ENCODE measurements at regions not wholly inside any gene's neighbourhood (a gene's known extent, or its start where the extent isn't known, plus 50 kb on each side); places are given as distances from the start of the nearest gene placed in this dataset.

DNA sequence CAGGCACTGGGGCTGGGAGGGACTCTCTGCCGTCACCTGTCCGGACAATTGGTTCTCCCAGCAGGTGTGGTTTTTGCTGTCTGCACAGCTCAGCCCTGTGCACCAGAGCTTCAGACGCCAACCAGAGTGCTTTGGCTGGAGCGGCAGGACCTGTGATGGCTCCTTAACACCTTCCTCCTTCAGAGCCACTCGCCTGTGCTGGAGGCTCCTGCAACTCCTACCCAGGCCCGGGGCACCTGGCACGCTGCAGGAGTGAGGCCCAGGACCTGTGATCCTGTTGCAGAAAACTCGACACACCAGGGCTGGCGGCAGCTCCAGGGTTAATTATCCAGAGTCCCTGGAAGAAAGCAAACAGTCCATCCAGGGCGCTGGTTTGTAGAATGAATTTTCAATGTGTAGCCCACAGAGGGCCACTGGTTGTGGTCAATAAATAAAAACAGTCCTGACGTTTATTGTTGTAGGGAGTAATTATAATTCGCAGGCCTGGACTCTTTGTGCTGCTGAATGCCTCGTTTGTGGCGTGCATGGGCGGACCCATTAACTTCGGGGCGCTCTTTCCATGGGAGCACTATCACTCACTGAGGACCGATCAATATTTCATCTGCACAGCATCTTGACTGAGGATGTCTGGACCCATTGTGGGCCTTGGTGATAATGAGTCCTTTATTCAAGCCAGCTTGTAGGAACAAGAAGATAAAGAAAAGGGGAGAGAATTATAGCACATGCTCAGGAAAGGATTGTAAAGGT is 339.7 kb upstream of the IRX4 start:
- DNase-seq = no peak

DNA sequence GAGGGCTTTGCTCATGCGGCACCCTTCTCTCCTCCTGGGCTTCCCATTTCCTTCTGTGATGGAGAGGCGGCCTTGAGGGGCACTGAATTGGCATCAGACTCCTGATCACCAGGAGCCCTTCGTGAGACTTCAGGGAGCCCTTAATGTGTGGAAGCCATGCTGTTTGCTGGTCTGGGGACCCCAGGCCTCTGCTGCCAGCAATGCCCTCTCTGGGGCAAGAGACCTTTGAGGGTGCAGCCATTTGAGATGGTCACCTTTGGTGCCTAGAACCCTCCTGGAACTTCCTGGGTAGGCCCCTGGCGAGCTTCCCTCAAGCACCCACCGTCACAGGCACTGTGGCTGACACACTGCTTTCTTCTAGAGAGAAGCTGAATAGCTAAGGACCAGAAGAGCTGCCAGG is 338.7 kb upstream of the IRX4 start:
- no peak for DNase-seq

DNA sequence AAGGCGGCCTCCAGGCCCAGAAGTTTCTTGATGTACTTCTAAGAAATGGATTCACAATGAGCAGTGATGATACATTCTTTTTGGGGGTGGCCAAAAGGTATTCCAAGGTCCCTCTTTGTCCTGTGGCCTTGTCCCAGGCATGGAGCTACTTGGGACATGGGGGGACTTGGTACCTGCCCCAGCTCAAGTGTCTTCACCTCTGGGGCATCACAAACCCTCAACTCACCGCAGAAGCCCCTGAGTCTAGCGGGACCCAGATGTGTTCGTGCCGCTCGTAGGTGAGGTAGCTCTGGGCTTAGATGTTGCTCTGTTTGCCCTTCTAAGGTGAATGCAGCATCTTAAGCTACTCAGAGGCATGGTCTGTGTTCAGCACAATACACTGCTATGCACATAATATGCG is 338.0 kb upstream of the IRX4 start:
- DNase-seq = no peak

DNA sequence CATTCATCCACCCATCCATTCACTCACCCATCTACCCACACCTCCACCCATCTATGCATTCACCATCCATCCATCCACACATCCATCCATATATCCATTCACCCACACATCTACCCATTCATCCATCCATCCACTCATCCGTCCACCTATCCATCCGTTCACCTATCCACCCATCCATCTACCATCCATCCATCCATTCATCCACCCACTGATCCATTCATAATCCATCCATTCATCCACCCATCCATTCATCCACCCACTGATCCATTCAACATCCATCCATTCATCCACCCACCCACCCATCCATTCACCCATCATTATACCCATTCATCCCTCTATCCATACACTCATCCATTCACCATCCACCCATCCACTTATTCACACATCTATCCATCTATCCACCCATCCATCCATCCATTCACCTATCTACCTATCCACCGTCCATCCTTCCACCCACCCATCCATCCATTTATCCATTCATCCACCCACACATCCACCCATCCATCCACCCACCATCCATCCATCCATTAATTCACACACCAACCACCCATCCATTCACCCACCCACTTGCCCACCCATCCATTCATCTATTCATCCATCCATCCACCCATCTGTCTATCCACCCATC is 336.5 kb upstream of the IRX4 start:
- DNase-seq = no peak

DNA sequence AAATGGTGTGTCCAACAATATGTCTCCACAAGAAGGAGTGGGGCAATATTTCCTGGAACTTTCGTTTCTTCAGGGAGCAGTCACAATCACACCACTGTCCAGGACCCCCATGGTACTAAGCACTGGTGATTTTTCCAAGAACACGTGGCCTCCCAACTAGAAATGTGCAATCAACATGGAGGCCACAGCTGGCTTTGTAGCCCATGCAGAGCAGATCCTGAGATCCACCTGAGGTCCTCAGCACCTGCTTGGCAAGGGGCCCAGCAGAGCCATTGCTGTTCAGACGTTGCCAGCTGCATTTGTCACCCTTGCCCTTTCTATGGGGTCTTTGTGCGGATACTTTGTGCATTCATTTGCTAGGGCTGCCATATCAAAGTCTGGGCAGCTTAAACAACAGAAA is 334.5 kb upstream of the IRX4 start:
- no peak for DNase-seq

DNA sequence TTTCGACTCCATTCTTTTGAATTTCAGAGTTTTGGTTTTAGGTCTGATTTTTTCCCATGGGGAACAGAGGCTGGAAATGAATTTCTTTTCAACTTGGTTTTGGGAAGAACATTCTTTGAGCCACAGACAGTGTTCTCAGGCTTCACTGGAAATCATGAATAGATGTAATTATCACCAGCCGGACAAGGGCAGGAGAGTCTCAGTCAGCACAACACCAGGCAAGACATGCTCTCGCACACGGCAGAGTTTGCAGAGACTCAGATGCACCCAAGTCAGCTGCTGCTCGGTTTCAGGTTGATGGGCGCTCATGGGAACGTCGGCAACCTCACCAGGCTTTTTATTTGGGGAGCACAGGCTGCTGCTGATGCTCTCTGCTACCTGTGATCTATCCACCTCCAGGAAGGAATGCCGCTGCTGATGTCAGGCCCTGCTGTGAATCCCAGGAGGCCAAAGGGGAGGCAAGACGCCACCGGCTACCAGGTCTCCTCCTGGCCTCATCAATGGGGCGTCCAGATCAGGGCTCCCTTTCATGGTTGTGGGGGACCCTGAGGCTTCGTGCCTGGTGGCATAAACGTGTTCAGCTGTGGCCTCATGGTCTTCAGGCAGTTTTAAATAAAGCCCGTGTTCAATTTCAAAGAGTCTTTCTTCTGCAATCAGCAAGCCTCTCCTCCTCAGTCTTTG is 332.3 kb upstream of the IRX4 start:
- no peak for DNase-seq

DNA sequence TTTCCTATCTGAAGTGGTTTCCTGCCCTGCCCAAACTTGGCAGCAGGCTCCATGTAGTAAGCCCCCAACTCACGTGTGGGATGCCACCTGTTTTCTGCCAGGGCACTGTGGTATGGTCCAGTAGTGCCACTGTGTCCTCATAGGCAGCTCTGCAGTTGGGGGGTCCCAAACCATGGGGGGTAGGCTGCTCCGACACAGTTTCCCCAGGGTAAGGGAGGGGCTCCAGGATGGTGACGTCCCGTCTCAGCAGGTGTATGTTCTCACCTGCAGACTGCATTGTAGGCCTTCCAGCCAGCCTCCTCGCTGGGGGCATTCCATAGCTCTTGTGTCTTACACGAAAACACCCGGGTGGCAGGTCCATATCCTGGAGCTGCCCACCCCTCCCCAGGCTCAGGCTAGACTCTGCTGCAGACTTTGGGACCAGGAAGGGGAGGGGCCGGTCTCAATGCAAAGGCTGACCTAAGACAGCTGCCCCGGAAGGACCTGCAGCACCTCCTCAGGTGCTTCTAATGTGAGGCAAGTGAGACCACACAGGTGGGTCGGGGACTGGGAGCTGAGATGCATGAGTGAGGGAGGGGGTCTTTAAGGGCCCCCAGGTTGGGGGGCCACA is 330.5 kb upstream of the IRX4 start:
- no peak for DNase-seq

DNA sequence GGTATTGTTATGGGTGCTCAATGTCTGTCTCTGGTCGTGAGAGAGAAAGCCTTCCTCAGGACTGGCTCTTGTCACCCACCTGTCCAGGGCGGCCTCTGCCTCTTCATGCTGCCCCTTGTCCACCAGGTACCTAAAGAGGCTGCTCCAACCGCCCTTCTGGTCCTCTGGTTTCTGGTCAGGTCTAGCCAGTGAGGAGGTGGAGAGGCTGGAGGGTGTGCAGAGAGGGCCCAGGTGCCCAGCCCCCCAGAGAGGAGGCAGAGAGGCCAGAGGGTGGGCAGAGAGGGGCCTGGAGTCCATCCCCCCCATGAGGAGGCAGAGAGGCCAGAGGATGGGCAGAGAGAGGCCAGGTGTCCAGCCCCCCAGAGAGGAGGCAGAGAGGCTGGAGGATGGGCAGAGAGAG is 329.8 kb upstream of the IRX4 start:
- DNase-seq = no peak

DNA sequence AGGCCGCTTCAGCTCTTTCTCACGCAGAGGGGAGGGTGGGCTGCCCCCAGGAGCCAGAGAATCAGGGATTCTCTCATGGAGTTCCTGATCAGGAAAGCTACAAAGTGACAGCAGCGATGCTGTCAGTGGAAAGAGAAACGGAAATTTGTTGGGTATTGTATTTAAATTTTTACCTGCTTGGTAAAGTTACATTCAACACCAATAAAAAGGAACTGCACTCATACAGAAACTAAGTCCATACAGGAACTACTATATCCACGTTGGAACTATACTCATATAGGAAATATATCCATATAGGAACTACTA is 325.5 kb upstream of the IRX4 start:
- no peak for DNase-seq

DNA sequence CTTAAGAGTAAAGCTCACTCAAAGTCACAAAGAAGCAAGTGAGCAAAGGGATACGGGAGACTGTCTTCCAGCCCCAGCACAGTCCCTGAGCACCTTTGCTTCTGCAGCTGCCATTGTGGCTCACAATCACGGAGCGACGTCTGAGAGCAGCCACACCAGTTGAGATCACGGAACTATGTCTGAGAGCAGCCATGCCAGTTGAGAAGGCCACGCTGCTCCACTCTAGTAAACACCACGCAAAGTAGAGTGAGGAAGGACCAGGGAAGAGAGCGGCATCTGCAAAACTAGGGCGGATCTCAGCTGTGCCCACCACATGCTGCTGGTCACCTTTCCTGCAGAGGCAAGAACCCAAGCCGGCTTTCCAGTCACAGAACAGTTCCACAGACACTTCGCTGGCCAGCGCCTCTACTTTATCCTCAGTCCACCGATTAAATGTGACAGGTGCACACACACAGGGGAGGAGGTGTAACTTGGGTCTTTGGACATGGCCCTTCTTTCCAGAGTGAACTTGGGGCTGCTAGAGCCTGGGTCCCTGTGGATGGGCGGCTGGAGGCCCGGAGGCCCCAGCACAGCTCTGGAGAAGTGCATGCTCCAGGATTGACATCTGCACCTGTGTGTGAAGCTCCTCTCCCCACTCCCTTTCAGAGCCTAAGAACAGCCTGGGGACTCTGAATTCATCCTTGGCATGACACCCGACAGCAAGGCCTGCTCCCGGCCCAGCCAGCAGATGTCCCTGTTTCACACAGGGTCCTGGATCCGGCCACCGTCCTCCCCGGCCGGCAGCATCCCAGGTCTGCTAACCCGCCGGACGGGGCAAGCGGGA is 324.9 kb upstream of the IRX4 start:
- DNase-seq = no peak

DNA sequence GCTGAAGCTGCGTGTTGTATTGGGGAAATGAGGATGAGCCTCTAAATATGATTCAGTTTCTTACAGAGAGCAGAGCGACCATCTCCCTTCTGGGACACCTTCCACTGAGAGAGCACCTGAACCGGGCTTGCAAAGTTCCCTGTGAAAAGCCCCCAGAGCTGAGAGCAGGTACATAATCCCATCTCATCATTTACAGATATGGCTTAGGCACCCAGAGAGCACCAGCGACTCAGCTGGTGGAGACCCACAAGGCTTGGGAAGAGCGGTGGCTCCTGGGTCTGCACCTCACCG is 324.3 kb upstream of the IRX4 start:
- DNase-seq = no peak

DNA sequence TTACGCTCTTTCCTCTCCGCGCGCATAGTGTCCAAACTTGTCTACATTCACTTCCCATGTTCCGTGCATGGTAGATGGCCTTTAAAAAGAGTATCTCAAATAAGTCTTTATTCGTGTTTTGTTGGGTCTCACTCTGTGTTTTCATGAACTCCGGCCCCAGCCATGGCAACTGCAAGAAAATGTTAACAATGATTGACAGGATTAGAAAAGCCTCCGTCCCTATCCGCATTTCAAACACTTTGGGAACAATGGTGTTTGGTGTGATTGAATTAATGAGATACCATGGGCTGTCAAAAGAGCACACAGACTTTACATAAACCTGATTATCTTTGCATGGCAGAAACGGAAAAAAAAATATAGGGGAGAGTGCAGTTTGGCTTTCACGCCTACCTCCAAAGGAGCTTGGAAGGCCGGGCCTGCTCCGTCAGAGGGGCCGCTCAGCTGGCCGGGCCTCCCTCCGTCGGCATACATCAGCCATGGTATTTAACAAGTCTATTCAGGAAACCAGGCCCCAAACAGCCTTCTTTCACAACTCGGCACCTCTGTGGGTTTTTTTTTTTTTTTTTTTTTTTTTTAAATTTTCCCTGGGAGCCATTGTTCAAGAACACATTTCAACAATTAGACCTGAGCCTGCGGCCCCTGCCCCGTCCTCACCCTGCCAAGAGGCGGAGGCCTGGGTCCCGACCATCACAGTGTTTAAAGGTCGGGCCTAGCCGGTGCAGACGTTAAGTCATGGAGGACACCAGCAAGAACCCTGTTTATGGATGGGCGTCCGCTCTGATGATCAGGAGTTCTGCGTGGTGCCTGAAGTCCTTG is 323.8 kb upstream of the IRX4 start:
- DNase-seq = no peak

DNA sequence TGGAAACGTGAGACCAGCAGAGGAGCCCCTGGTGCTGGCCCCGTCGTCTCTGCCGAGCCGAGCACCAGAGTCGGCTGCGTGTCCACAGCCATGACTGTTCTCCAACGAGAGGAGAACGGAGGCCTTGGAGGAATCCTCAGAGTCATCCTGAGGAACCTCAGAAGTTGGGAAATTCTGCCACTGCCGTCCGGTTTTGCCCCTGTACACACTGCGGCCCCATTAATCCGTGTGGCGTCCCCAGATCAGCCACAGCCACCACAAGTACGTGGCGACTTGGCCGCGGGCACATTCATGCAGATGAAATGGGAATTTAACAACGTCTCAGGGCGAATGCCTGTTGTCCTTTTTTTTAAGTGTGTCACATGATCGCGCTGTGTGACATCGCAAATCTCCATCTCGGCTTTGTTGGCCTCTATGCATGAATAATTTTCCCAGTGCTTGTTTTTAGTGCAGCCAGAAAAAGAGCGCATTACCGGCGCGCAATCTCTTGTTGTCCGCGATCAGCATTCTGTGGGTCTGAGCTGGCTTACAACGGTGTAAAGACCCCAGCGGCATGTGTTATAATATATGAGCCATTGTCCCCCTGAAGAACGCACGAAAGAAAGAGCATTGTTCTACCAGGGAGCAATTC is 323.0 kb upstream of the IRX4 start:
- no peak for DNase-seq

DNA sequence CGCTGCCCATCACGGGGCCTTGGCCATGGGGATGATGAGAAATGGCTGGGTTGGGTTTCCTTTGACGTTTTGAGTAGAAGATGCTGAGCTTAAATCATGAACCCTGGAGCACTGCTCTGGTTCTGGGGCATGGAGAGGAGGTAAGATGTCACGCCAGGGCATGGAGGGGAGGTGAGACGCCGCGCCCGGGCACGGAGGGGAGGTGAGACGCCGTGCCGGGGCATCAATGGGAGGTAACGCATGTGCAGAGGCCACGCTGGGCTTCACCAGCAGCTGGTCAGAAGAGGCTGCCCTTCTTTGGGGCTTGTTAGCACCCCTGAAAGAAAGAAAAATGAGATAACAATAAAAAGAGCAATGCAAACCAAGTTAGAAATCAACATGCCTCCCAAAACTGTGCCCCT is 322.5 kb upstream of the IRX4 start:
- no peak for DNase-seq

DNA sequence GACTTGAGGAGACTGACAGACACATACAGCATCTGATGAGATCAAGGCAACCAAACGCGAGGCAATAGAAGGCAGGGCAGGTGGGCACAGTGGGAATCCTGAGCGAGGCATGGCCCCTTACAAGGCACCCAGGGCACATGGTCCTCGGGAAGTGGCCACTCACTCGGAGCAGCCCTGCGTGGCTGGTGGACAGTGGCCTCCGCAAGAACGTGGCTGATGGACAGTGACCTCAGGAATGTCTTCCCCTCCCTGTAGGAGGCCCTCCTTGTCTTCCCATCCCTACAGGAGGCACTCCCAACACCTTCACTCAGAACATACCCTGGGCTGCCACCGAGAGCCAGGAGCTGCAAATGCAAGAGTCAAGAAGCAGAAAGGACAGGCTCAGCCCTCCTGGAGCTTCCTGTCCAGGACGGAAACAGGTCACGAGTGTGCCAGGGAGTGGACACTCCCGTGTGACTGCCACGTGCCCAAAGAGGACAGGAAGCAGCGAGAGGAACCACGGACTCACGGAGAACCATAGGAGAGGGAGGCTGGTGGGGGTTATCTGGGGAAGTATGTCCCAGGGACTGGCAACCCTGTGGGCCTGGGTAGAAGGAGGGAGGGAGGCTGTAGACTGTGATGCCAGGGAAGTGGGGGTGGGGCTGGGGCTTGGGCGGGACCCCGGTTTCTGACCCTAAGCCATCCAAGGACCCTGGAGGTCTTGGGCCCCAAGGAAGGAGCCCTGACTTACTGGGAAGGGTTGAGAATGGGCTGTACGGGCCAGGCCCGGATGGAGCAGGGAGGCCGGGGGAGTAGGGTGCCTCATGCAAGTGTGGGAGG is 321.9 kb upstream of the IRX4 start:
- DNase-seq = no peak

DNA sequence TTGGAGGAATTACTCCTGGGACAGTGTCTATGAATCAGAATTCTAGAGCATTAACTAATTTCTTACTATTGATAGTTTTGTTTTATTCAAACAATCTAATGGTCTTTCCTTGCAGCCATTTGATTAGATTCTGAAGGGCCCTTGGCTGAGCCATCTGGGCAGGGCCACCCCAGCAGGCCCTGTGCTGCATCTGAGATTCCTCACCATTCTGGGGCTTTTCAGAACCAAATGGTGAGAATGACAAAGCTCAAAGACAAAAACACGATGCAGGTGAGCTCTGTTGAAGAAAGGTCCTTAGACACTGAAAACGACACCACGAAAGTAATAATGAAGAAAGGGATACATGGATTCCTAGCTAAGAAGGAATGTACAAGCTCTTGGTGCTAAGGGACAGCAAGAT is 321.0 kb upstream of the IRX4 start:
- no peak for DNase-seq

DNA sequence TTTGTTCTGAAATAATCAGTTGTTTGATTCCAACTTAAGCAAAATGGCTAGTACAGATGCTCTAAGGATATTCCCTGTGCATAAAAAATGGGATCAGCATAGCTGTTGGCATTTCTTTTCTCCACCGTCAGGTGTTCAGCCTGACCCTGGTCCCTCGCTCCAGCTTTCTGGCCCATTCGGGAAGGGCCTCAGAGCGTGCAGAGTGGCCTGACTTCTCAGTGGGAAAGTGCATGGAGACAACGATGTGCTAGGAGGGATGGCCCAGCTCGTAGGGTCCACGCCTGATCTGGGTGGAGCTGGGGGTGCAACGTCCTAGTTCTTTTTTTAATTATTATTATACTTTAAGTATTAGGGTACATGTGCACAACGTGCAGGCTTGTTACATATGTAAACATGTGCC is 319.1 kb upstream of the IRX4 start:
- DNase-seq = no peak

DNA sequence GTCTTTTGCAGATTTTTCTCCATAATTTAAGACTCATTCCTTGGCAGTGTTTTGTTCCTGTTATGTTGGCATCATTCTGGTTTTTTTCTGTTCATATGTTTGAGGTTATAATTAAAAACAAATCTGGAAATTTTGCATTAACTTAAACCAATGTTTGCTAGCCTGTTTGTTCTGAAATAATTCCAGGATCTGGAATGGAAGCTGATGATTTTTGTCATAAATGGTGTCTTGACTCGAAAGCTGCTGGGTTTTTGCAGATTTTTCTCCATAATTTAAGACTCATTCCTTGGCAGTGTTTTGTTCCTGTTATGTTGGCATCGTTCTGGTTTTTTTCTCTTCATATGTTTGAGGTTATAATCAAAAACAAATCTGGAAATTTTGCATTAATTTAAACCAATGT is 318.7 kb upstream of the IRX4 start:
- no peak for DNase-seq

DNA sequence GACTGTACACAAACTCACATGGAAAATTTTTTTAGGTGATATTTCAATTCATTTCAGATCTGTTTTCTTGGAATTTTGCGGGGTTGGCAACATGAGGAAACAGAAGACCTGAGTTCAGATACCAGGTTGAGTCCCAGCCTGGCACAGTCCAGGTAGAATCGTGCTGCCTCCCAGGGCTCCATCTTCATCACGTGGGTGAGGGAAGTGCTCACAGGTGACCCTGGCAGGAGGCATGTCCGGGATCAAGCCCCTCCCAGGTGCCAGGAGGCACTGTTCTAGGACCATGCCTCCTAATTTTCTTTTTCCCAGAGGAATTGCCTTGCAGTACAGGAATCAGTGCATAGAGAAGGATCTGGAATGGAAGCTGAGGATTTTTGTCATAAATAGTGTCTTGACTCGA is 318.3 kb upstream of the IRX4 start:
- DNase-seq = no peak

DNA sequence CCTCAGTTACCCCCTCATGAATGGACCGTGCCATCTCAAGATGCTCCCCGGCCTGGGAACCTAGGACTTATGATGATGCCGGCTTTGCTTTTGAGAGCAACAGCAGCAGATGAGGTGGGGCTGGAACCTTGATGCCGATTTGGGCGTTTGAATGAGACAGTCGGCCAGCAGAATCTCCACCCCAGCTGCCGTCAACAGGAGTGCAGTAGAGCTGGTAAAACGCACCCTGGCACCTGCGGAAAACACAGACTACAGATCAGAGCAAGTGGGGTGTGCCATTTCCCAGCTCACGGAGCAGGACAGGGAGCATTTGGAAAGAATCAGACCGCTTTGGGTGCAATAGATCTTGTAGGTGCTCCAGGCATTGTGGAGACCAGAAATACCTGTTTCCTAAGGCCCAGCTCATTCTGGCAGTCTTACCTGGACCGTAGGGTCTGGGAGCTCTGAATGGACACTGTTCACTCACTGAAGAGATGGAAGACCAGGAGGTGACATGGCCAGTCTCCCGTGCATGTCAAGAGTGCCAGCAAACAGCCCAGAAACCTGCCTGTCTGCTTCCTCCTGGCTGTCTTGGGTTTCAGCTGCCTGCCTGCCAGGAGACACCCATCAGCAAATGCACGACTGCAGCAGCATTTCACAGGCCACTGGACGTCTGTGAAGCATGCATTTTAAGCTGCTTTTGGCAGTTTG is 317.7 kb upstream of the IRX4 start:
- DNase-seq = no peak

DNA sequence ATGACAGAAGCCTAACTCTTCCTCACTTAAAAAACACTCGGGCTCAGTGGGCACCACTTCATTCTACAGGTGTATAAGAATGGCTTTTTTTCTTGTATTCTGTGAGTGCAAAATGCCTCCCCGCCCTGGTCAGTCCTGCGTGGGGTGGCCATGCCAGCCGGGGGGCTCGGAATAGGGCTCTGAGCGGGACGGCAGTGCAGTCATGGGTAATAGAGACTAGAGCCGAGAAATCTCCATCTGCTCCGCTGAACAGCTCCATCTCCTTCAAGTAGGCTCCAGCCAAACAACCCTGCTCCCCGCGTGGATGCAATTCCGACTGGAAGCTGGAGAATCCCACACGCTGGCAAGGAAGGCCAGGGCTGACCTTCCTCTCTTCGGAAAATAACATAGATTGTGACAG is 317.0 kb upstream of the IRX4 start:
- DNase-seq = no peak
